ENCODE measurements at regions not wholly inside any gene's neighbourhood (a gene's known extent, or its start where the extent isn't known, plus 50 kb on each side); places are given as distances from the start of the nearest gene placed in this dataset.

DNA sequence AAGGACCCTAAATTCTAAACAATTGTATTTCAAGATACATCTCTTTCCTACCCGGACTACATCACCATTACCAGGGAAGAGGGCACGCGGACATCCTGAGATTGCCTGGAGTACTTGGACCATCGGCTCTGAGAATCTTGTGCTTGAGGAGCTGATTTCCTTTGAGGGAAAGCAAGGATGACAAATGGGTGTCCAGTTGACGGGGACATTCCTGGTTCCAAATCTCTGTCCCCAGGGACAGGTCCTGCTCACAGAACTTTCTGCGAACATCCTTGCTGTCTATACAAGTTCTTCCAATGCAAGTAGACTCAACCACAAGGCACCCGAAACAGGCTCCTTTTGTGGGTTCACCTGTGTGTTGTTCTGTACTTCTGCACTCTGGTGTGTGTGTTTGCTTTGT is 289.5 kb upstream of the MYT1L start:
- no peak for DNase-seq (ENCODE audit: low read depth)
- H3K36me3 ChIP-seq (ENCODE audit: control insufficient read depth, insufficient read depth, low read length) = no peaks in the 10 kb centered on the region
- CTCF ChIA-PET = no interaction called here
- TF ChIP-seq CTCF (IDR thresholded peaks at IDR 0.05; ENCODE audit: insufficient read depth, low read depth, low read length) = no peak
- no peaks in the 10 kb centered on the region for H3K27me3 ChIP-seq (ENCODE audit: control insufficient read depth, insufficient read depth, low read length)
- no peak overlapping the region for H3K4me3 ChIP-seq (ENCODE audit: low read depth, low read length)
- POLR2A ChIA-PET = no interaction called here

DNA sequence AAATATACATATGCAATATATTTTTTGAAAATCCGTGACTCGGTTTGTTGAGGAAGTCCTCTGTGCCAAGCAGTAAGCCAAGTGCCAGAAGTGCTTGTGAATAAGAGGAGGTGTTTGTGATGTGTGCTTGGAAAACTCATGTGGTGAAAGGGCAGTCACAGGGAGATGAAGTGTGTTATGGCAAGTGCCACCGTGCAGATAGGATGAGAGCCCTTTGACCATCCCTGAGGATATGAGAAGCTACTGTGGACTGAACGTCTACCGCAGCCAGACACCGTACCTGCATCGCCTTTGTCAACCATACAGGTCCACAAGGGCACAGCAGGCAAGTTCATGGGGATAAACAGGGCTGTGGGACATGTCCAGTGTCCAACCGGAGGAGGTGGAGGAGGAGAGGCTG is 288.9 kb upstream of the MYT1L start:
- ChIA-PET CTCF (no interaction called here), POLR2A (no interaction called here)
- Histone ChIP-seq H3K4me3 (ENCODE audit: low read depth, low read length) (no peak overlapping the region), H3K27me3 (ENCODE audit: control insufficient read depth, insufficient read depth, low read length) (no peaks in the 10 kb centered on the region), H3K36me3 (ENCODE audit: control insufficient read depth, insufficient read depth, low read length) (no peaks in the 10 kb centered on the region)
- no peak for TF ChIP-seq CTCF (IDR thresholded peaks at IDR 0.05; ENCODE audit: insufficient read depth, low read depth, low read length)
- DNase-seq (ENCODE audit: low read depth) = no peak

DNA sequence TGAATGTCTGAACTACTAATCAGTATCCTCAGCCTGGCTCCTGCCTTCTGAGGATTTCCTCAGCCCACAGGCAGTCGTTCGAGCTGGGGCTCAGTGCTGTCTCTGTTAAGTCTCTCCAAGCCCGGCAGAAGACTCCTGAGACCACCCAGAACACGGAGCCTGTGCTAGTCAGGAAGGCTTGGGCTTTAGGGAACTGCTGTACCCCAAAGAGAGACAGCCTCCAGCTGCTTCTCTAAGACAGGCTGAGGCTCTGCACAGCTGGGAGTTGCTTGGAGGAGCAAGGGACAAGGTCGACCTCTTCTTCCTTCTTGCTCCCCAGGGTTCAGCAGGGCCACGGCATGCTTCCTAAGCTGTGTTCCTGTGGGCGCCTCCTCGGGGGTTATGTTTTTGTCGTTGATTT is 283.4 kb upstream of the MYT1L start:
- ChIA-PET CTCF (no interaction called here), POLR2A (no interaction called here)
- no peaks in the 10 kb centered on the region for H3K36me3 ChIP-seq (ENCODE audit: control insufficient read depth, insufficient read depth, low read length)
- TF ChIP-seq CTCF (IDR thresholded peaks at IDR 0.05; ENCODE audit: insufficient read depth, low read depth, low read length) = no peak
- H3K4me3 ChIP-seq (ENCODE audit: low read depth, low read length) = no peak overlapping the region
- no peak for DNase-seq (ENCODE audit: low read depth)
- H3K27me3 ChIP-seq (ENCODE audit: control insufficient read depth, insufficient read depth, low read length) = no peaks in the 10 kb centered on the region

GRCh38 chr2:2613279-2614199 is 282.5 kb upstream of the MYT1L start:
- TF ChIP-seq CTCF (IDR thresholded peaks at IDR 0.05; ENCODE audit: insufficient read depth, low read depth, low read length) = no peak
- CTCF ChIA-PET = interaction anchor here (0.8 kb wide), 1 partner anchor 1539 kb away, joined by 3 read pairs; no protein-coding TSS in a partner anchor
- DNase-seq (ENCODE audit: low read depth) = peak; percentile 5
- Histone ChIP-seq H3K27me3 (ENCODE audit: control insufficient read depth, insufficient read depth, low read length) (no peaks in the 10 kb centered on the region), H3K36me3 (ENCODE audit: control insufficient read depth, insufficient read depth, low read length) (no peaks in the 10 kb centered on the region), H3K4me3 (ENCODE audit: low read depth, low read length) (peak overlapping the region; percentile 31)
- POLR2A ChIA-PET = no interaction called here

- DNase-seq (ENCODE audit: low read depth) = no peak
- POLR2A ChIA-PET = no interaction called here
- TF ChIP-seq CTCF (IDR thresholded peaks at IDR 0.05; ENCODE audit: insufficient read depth, low read depth, low read length) = no peak
- CTCF ChIA-PET = no interaction called here
- H3K36me3 ChIP-seq (ENCODE audit: control insufficient read depth, insufficient read depth, low read length) = no peaks in the 10 kb centered on the region
- H3K4me3 ChIP-seq (ENCODE audit: low read depth, low read length) = no peak overlapping the region
- H3K27me3 ChIP-seq (ENCODE audit: control insufficient read depth, insufficient read depth, low read length) = no peaks in the 10 kb centered on the region
Measured at GRCh38 chr2:2610751-2611150, 279.7 kb upstream of the MYT1L start.
